ENCODE measurements at regions not wholly inside any gene's neighbourhood (a gene's known extent, or its start where the extent isn't known, plus 50 kb on each side); places are given as distances from the start of the nearest gene placed in this dataset.

DNA sequence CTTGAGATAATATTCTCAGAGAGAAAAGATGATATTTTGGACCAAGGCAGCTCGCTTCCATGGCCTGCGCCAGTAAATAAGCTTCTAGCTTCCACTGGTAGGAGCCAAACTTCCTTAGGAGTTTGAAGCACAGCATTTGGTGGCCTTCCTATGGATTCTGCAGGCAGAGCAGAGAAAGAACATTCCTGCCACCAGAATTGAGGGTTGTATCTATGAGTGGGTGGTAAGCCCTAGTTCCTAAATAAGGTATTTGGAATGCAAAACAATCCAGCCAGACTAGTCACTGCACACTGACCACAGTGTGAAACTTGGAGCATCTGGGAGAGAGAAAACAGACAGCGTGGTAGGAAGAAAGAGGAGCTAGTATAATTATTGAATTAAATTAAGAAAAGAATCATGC is 54.1 kb upstream of the BCAR3 start:
- no peak overlapping the region for H3K9ac ChIP-seq (ENCODE audit: insufficient read length)
- H3K36me3 ChIP-seq (ENCODE audit: insufficient read depth, low read length), result no peaks in the 10 kb centered on the region
- no peak for DNase-seq (ENCODE audit: low read depth, low spot score)
- no peak overlapping the region for H3K4me3 ChIP-seq
- no peaks in the 10 kb centered on the region for H3K9me3 ChIP-seq (ENCODE audit: low read depth, low read length)
- no peak overlapping the region for H3K27ac ChIP-seq
- TF ChIP-seq EZH2 (IDR thresholded peaks at IDR 0.05) (no peak), FOXP2 (optimal IDR thresholded peaks at IDR 0.05; ENCODE audit: control extremely low read depth, extremely low read length, insufficient read depth) (no peak), POLR2AphosphoS5 (IDR thresholded peaks at IDR 0.05; ENCODE audit: borderline replicate concordance, low read depth, low read length) (no peak)

DNA sequence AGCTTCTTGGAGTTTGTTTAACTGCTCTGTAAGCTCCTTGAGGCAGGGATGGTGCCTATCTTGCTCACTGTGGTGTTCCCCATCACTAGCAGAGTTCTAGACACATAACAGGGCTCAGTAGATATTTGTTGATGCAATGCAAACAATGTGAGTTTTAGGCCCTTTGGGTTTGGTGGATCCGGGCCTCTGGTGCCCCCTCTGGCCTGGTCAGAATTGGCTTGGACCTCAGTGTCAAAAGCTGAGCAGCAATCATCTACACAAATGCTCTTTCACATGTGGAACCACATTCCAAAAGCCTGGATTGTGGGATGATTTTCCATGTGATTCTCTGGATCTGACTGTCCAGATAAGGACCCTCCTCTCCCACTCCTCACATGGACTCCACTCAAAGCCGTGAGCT is 53.4 kb upstream of the BCAR3 start:
- TF ChIP-seq FOXP2 (optimal IDR thresholded peaks at IDR 0.05; ENCODE audit: control extremely low read depth, extremely low read length, insufficient read depth) (no peak), POLR2AphosphoS5 (IDR thresholded peaks at IDR 0.05; ENCODE audit: borderline replicate concordance, low read depth, low read length) (no peak), EZH2 (IDR thresholded peaks at IDR 0.05) (no peak)
- DNase-seq (ENCODE audit: low read depth, low spot score), result no peak
- H3K36me3 ChIP-seq (ENCODE audit: insufficient read depth, low read length), result no peaks in the 10 kb centered on the region
- H3K9ac ChIP-seq (ENCODE audit: insufficient read length), result no peak overlapping the region
- H3K9me3 ChIP-seq (ENCODE audit: low read depth, low read length), result no peaks in the 10 kb centered on the region
- no peak overlapping the region for H3K27ac ChIP-seq
- H3K4me3 ChIP-seq, result no peak overlapping the region

DNA sequence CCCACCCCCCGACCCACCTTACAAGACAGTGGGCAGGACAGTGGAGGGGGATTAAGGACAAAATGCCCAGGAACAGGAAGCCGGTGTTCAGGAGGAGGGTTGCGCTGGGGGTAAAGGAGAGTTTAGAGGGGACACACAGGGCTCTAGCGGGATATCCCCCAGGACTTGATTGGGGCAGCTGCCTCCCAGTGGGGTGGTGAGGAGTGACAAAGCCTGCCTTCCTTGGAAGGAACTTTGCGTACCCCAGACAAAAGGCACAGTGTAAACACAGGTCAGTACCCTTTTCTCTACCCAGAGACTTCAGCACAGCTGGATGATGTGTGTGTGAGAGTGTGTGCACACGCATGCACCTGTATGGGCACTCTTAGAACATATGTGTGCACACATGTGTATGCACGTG is 51.7 kb upstream of the BCAR3 start:
- no peak overlapping the region for H3K27ac ChIP-seq
- no peaks in the 10 kb centered on the region for H3K9me3 ChIP-seq (ENCODE audit: low read depth, low read length)
- DNase-seq (ENCODE audit: low read depth, low spot score), result no peak
- TF ChIP-seq POLR2AphosphoS5 (IDR thresholded peaks at IDR 0.05; ENCODE audit: borderline replicate concordance, low read depth, low read length), result no peak
- TF ChIP-seq FOXP2 (optimal IDR thresholded peaks at IDR 0.05; ENCODE audit: control extremely low read depth, extremely low read length, insufficient read depth), result no peak
- TF ChIP-seq EZH2 (IDR thresholded peaks at IDR 0.05), result no peak
- H3K4me3 ChIP-seq, result no peak overlapping the region
- no peak overlapping the region for H3K9ac ChIP-seq (ENCODE audit: insufficient read length)
- no peaks in the 10 kb centered on the region for H3K36me3 ChIP-seq (ENCODE audit: insufficient read depth, low read length)

DNA sequence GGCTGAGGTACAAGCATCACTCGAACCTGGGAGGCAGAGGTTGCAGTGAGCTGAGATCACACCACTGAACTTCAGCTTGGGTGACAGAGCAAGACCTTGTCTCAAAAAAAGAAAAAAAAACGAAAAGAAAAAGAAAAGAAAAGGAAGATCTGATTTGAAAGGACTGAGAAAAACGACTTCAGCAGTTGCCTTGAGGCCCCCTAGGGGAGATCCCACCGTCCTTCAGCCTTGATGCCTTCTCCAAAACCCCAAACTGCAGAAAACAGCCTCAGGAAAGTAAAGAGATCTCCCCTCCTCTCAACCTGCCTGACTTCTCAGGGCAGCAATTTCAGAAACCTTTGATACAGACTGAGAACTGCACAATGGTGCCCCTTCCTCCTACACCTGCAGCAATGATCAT is 50.9 kb upstream of the BCAR3 start:
- no peak overlapping the region for H3K4me3 ChIP-seq
- no peak for DNase-seq (ENCODE audit: low read depth, low spot score)
- TF ChIP-seq EZH2 (IDR thresholded peaks at IDR 0.05), result no peak
- TF ChIP-seq POLR2AphosphoS5 (IDR thresholded peaks at IDR 0.05; ENCODE audit: borderline replicate concordance, low read depth, low read length), result no peak
- no peak for TF ChIP-seq FOXP2 (optimal IDR thresholded peaks at IDR 0.05; ENCODE audit: control extremely low read depth, extremely low read length, insufficient read depth)
- H3K27ac ChIP-seq, result no peak overlapping the region
- no peaks in the 10 kb centered on the region for H3K9me3 ChIP-seq (ENCODE audit: low read depth, low read length)
- no peak overlapping the region for H3K9ac ChIP-seq (ENCODE audit: insufficient read length)
- H3K36me3 ChIP-seq (ENCODE audit: insufficient read depth, low read length), result no peaks in the 10 kb centered on the region
